Upper lobe of left lung (tissue), 4 donors: ENCODE measurements at regions not wholly inside any gene's neighbourhood (a gene's known extent, or its start where the extent isn't known, plus 50 kb on each side); places are given as distances from the start of the nearest gene placed in this dataset.

ENCODE experiments used
- CTCF ChIP-seq, 6 experiments: fragments of 450-650 bp in 4 of 6; fragments of 200-600 bp in 2 of 6; sonication (generic) in 2 of 6; IDR thresholded peaks; one replicate each; pipeline ENCODE4 v1.5.1; 2016 to 2019; ENCODE audit warnings: antibody characterized with exemption in 6 of 6
- EP300 ChIP-seq, 4 donors: sonication (generic); formaldehyde crosslinking; IDR thresholded peaks; one replicate each; pipeline ENCODE4 v1.5.1; 2017; ENCODE audit warnings: antibody characterized with exemption in 4 of 4, control low read depth in 2 of 4
- POLR2A ChIP-seq, 4 donors: fragments of 450-650 bp; IDR thresholded peaks; one replicate each; pipeline ENCODE4 v1.5.1; 2016 to 2017; ENCODE audit warnings: antibody characterized with exemption in 4 of 4, mild to moderate bottlenecking in 2 of 4
- POLR2AphosphoS5 ChIP-seq, 2 donors: sonication (generic); formaldehyde crosslinking; IDR thresholded peaks; one replicate each; pipeline ENCODE4 v1.5.1; 2017; ENCODE audit warnings: antibody characterized with exemption in 2 of 2

- TF ChIP-seq EP300 (IDR thresholded peaks at IDR 0.05) = no peak
- no peak for TF ChIP-seq CTCF (IDR thresholded peaks at IDR 0.05)
- no peak for TF ChIP-seq POLR2A (IDR thresholded peaks at IDR 0.05)
- no peak for TF ChIP-seq POLR2AphosphoS5 (IDR thresholded peaks at IDR 0.05)
Measured at GRCh38 chr2:23021311-23022120, 363.5 kb upstream of the KLHL29 start.
